HG02943 (cell line): ENCODE measurements at regions not wholly inside any gene's neighbourhood (a gene's known extent, or its start where the extent isn't known, plus 50 kb on each side); places are given as distances from the start of the nearest gene placed in this dataset.
"Not testable (repeated sequence)": the region's sequence is repeated elsewhere in the genome, so short reads cannot be mapped to it uniquely, and the experiment has no call there.

Experiments used
- ATAC-seq: cut with Tn5 transposase; IDR thresholded peaks from one replicate; pipeline ENCODE4 v1.9.1; 2021; ENCODE audit warnings: mild to moderate bottlenecking, low read depth, moderate library complexity; ENCODE audit not compliant: unreplicated experiment

DNA sequence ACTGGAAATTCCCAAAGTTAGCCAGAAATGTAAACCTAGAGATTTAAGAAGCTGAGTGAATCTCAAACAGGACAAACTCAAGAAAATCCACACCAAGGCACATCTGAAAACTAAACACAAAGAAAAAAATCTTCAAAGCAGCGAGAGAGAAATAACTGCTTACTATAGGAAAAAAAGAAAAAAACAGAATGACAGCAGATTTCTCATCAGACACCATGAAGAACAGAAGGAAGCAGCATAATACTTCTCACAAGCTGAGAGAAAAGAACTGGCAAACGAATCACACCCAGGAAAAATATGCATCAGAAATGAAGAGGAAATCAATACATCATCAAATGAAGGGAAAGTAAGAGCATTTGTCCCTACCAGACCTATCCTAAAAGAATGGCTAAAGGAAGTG, 236.3 kb upstream of the ADAMTS3 start:
- ATAC-seq: no peak

DNA sequence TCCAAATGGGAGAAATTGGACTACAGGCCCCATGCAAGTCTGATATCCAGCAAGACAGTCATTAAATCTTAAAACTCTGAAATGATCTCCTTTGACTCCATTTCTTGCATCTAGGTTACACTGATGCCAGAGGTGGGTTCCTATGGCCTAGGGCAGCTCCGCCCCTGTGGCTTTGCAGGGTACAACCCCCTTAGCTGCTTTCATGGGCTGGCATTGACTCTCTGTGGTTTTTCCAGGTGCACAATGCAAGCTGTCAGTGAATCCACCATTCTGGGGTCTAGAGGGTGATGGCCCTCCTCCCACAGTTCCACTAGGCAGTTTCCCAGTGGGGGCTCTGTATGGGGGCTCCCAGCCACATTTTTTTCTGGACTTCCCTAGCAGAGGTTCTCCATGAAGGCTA, 228.5 kb upstream of the ADAMTS3 start:
- no peak for ATAC-seq

GRCh38 chr4:72791054-72791453, 222.0 kb upstream of the ADAMTS3 start:
- ATAC-seq: no peak

DNA sequence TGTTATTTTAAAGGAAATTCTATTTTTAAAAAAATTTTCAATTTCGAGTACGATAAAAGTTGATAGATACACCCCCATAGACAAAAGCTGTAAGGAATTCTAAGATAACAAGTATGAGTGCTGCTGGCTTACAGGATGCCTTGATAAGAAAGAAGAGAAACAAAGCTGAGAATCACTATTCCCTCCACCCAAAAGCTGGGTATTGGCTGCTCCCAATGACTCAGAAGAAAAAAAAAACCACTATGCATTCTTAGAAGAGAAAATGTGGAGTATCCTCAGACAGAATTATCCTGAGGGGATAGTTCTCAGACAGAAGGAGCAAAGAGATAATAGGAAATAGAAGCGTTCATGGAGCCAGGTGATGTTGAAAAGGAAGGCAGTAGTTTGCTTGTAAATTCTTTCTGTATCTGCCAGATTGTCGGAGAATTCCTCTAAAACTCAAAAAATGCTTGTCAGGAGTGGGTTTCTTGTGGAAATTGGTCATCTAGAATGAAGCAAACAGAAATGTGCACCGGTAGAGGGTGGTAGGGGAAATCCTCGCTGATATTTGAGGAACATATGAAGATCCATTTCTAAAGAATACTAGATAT, 217.5 kb upstream of the ADAMTS3 start:
- ATAC-seq: no peak

- ATAC-seq: no peak
Measured at GRCh38 chr4:72779241-72779640, 210.2 kb upstream of the ADAMTS3 start.

DNA sequence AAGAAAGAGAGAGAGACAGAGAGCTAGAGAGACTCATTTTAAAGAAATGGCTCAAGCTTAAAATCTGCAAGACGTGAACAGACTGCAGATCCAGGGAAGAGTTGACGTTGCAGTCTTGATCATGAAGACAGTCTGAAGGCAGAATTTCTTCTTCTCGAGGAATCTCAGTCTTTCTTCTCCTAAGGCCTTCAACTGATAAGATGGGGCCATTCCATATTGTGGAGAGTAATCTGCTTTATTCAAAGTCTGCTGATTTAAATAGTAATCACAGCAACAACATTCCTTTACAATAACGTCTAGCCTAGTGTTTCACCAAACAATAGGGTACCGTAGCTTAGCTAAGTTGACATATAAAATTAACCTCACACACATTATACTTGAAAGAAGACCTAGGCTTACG, 208.4 kb upstream of the ADAMTS3 start:
- ATAC-seq: no peak

GRCh38 chr4:72770708-72771107, 201.7 kb upstream of the ADAMTS3 start:
- ATAC-seq: no peak

GRCh38 chr4:72768364-72768763, 199.3 kb upstream of the ADAMTS3 start:
- no peak for ATAC-seq

- no peak for ATAC-seq
Measured at GRCh38 chr4:72767618-72768302, 198.7 kb upstream of the ADAMTS3 start.

- ATAC-seq: not testable (repeated sequence)
Measured at GRCh38 chr4:72765788-72766187, 196.8 kb upstream of the ADAMTS3 start.

DNA sequence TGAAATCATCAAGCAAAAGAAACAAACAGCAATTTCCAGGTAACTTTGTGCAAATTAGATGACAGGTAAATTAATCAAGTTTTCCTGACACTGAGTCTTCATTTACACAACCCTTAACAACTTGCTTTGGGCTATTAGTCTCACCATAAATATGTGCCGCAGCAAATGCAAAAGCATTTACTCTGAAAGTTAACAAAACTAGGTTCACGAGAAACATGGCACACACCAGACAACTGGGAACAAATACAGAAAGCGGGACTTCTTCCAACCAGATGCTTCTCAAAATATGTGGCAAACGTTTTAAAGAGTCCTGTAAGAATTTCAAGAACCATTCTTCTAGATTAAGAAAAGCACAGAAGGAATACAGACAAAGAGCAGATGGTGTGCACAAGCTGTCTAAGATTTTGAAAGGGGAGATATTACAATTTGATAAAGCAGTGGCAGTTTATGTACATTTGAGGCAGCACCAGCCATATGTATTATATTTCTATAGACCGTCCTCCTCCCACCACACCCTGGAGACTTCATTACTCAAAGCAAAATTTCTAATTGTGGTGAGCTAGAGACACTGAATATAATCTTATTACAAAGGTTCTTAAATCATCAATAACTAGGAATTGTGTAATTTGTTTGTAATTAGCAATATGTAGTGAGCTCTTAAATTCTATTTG, 192.5 kb upstream of the ADAMTS3 start:
- ATAC-seq: no peak

- ATAC-seq: not testable (repeated sequence)
Measured at GRCh38 chr4:72753414-72753813, 184.4 kb upstream of the ADAMTS3 start.

GRCh38 chr4:72744103-72744725, 175.2 kb upstream of the ADAMTS3 start:
- no peak for ATAC-seq

- no peak for ATAC-seq
Measured at GRCh38 chr4:72743078-72743477, 174.1 kb upstream of the ADAMTS3 start.

DNA sequence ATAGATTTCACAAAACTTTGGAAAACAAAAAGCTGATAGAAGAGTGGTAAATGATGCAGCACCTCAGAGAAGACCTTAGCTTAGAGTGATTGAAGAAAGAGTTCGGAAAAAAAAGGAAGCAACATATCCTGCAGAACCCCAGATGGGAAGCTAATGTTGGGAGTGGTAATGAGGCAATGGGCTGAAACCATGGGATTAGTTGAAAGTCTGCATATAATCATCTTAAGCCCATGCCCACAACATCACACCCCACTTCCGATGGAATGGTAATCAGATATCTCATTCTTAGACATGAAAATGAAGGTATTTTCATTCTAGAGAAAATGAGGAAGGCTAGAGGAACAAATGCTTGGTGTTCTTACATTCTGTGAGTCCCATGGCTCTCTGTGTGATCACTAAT, 146.3 kb upstream of the ADAMTS3 start:
- no peak for ATAC-seq

DNA sequence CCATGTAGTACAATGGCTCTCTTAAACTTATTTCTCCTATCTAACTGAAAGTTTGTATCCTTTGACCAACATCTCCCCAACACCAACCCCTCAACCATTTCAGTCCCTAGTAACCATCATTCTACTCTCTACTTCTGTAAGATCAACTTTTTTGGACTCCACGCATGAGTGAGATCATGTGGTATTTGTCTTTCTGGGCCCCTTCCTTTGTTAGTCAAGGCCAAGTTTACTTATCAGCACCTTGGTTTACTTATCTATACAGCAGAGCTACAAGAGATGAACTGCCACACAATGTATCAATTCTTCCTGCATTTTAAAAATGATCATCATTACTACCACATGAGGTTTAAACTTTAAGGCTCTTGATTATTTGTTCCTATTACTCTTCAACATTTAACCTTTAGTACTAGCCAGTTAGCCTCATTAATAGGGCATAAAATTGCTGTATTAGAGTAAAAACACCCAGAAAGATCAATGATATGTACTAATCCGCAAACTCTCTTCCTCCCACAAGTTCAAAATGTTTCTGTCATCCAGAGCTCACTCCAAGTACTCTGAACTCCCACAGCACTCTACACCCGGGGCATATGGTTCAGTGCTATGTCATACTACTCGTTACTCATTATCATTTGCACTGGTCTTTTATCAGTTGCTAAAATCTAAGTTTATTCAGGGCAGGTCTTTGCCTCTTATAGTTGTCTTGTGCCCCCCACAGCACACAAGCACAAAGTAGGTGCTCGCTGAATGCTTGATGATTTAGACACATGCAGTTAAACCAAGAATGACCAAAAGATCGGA, 145.7 kb upstream of the ADAMTS3 start:
- ATAC-seq: no peak

- no peak for ATAC-seq
Measured at GRCh38 chr4:72712997-72713396, 144.0 kb upstream of the ADAMTS3 start.

GRCh38 chr4:72709475-72709874, 140.5 kb upstream of the ADAMTS3 start:
- no peak for ATAC-seq

GRCh38 chr4:72706684-72707083, 137.7 kb upstream of the ADAMTS3 start:
- no peak for ATAC-seq

GRCh38 chr4:72704925-72705640, 136.1 kb upstream of the ADAMTS3 start:
- ATAC-seq: not testable (repeated sequence)
